Suppressor macrophage treated with lipopolysaccharide for 4 hours (primary cell): ENCODE measurements at regions not wholly inside any gene's neighbourhood (a gene's known extent, or its start where the extent isn't known, plus 50 kb on each side); places are given as distances from the start of the nearest gene placed in this dataset.
"Not testable (repeated sequence)": the region's sequence is repeated elsewhere in the genome, so short reads cannot be mapped to it uniquely, and the experiment has no call there.

Source experiments
- DNase-seq: peaks from one replicate; pipeline ENCODE4 v3.0.0-alpha.2; 2020

- DNase-seq: no peak
Observed at GRCh38 chr1:101151286-101151685, 85.5 kb upstream of the S1PR1 start.

- DNase-seq: no peak
Observed at GRCh38 chr1:101150670-101151069, 86.1 kb upstream of the S1PR1 start.

GRCh38 chr1:101150266-101150665 is 86.6 kb upstream of the S1PR1 start:
- DNase-seq: no peak

- no peak for DNase-seq
Observed at GRCh38 chr1:101148980-101149379, 87.8 kb upstream of the S1PR1 start.

GRCh38 chr1:101147381-101147780 is 89.4 kb upstream of the S1PR1 start:
- no peak for DNase-seq

- peak; percentile 14 for DNase-seq
Observed at GRCh38 chr1:101145449-101145820, 91.4 kb upstream of the S1PR1 start.

GRCh38 chr1:101144671-101145448 is 92.0 kb upstream of the S1PR1 start:
- peak; percentile 13 for DNase-seq

GRCh38 chr1:101142244-101142643 is 94.6 kb upstream of the S1PR1 start:
- no peak for DNase-seq

- DNase-seq: no peak
Observed at GRCh38 chr1:101141376-101141775, 95.4 kb upstream of the S1PR1 start.

GRCh38 chr1:101139821-101140718 is 96.7 kb upstream of the S1PR1 start:
- DNase-seq: no peak

- DNase-seq: no peak
Observed at GRCh38 chr1:101139130-101139529, 97.7 kb upstream of the S1PR1 start.

- peak; percentile 30 for DNase-seq
Observed at GRCh38 chr1:101137144-101138126, 99.4 kb upstream of the S1PR1 start.

- peak; percentile 34 for DNase-seq
Observed at GRCh38 chr1:101136739-101137138, 100.1 kb upstream of the S1PR1 start.

GRCh38 chr1:101136271-101136670 is 100.5 kb upstream of the S1PR1 start:
- DNase-seq: no peak

GRCh38 chr1:101135526-101135925 is 101.3 kb upstream of the S1PR1 start:
- DNase-seq: no peak

GRCh38 chr1:101131239-101131843 is 105.5 kb upstream of the S1PR1 start:
- no peak for DNase-seq

GRCh38 chr1:101130673-101131072 is 105.1 kb upstream of the DPH5 start:
- DNase-seq: no peak

- DNase-seq: no peak
Observed at GRCh38 chr1:101128846-101129245, 103.3 kb upstream of the DPH5 start.

- no peak for DNase-seq
Observed at GRCh38 chr1:101128211-101128727, 102.7 kb upstream of the DPH5 start.

GRCh38 chr1:101124405-101124804 is 98.8 kb upstream of the DPH5 start:
- no peak for DNase-seq

GRCh38 chr1:101123904-101124303 is 98.3 kb upstream of the DPH5 start:
- DNase-seq: not testable (repeated sequence)
